ENCODE measurements at regions not wholly inside any gene's neighbourhood (a gene's known extent, or its start where the extent isn't known, plus 50 kb on each side); places are given as distances from the start of the nearest gene placed in this dataset.

DNA sequence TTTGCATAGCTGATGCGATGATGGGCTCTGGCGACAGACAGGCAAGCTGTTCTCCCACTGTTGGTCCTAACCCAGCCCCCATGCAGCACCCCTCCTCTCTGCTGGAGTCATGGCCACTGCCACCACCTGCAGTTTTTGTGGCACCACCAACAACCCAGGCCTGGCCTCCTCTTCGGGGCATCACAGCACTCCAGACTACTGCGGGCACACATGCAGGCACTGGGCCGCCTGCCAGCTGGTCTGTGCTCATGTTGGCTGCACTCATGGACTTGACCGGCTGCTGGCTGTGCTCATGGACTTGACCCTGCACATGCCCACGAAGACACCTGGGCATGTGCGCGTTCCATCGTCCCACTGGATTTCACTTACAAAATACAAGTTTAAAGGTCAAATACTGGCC lies 130.9 kb upstream of the TMEM108 start:
- TF ChIP-seq, protein P1, sequence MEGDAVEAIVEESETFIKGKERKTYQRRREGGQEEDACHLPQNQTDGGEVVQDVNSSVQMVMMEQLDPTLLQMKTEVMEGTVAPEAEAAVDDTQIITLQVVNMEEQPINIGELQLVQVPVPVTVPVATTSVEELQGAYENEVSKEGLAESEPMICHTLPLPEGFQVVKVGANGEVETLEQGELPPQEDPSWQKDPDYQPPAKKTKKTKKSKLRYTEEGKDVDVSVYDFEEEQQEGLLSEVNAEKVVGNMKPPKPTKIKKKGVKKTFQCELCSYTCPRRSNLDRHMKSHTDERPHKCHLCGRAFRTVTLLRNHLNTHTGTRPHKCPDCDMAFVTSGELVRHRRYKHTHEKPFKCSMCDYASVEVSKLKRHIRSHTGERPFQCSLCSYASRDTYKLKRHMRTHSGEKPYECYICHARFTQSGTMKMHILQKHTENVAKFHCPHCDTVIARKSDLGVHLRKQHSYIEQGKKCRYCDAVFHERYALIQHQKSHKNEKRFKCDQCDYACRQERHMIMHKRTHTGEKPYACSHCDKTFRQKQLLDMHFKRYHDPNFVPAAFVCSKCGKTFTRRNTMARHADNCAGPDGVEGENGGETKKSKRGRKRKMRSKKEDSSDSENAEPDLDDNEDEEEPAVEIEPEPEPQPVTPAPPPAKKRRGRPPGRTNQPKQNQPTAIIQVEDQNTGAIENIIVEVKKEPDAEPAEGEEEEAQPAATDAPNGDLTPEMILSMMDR (IDR thresholded peaks at IDR 0.05; ENCODE audit: low read depth, low read length), result no peak
- TF ChIP-seq POLR2A (IDR thresholded peaks at IDR 0.05; ENCODE audit: extremely low read depth, insufficient read length), result no peak
